Mesenchymal stem cell (in vitro differentiated cells and primary cell): ENCODE measurements at regions not wholly inside any gene's neighbourhood (a gene's known extent, or its start where the extent isn't known, plus 50 kb on each side); places are given as distances from the start of the nearest gene placed in this dataset.

Source experiments
- DNase-seq: peaks from one replicate; pipeline ENCODE4 v3.0.0-alpha.2; 2013
- H2AFZ ChIP-seq: one replicate; pipeline ENCODE4 v1.6.1; 2013; ENCODE audit warnings: low read depth, mild to moderate bottlenecking, control low read depth, inconsistent platforms, low read length, moderate library complexity
- H2AK5ac ChIP-seq: 2 replicates; pipeline ENCODE4 v1.6.1; 2013; ENCODE audit warnings: low read length, moderate library complexity, mild to moderate bottlenecking, inconsistent platforms; ENCODE audit not compliant: severe bottlenecking
- H2BK120ac ChIP-seq: one replicate; pipeline ENCODE4 v1.6.1; 2013; ENCODE audit warnings: low read depth, mild to moderate bottlenecking, inconsistent platforms, low read length, moderate library complexity
- H2BK12ac ChIP-seq, 2 experiments: one replicate each; pipeline ENCODE4 v1.6.1; 2013; ENCODE audit warnings: inconsistent platforms in 2 of 2, low read length in 2 of 2, mild to moderate bottlenecking in 2 of 2, moderate library complexity in 2 of 2, control low read depth in 1 of 2
- H2BK15ac ChIP-seq: one replicate; pipeline ENCODE4 v1.6.1; 2013; ENCODE audit warnings: mild to moderate bottlenecking, low read depth, inconsistent platforms; ENCODE audit not compliant: poor library complexity, severe bottlenecking
- H2BK5ac ChIP-seq: 2 replicates; pipeline ENCODE4 v1.6.1; 2013; ENCODE audit warnings: low read depth, mild to moderate bottlenecking, low read length, control low read depth, inconsistent platforms; ENCODE audit not compliant: poor library complexity, severe bottlenecking
- H3K14ac ChIP-seq, 2 experiments: one replicate each; pipeline ENCODE4 v1.6.1; 2013; ENCODE audit warnings: inconsistent platforms in 2 of 2, low read length in 2 of 2, control low read depth in 1 of 2, mild to moderate bottlenecking in 1 of 2, moderate library complexity in 1 of 2
- H3K18ac ChIP-seq, 2 experiments: one replicate each; pipeline ENCODE4 v1.6.1; 2013; ENCODE audit warnings: inconsistent platforms in 2 of 2, low read length in 2 of 2, control low read depth in 1 of 2, low read depth in 1 of 2, mild to moderate bottlenecking in 1 of 2
- H3K23ac ChIP-seq, 2 experiments: one replicate each; pipeline ENCODE4 v1.6.1; 2013; ENCODE audit warnings: inconsistent platforms in 2 of 2, low read length in 2 of 2, mild to moderate bottlenecking in 2 of 2, moderate library complexity in 2 of 2, control low read depth in 1 of 2
- H3K27ac ChIP-seq: 2 replicates; pipeline ENCODE4 v1.5.1; 2013; ENCODE audit warnings: mild to moderate bottlenecking, moderate library complexity, low read length, control low read depth, inconsistent platforms; ENCODE audit not compliant: poor library complexity, severe bottlenecking
- H3K27me3 ChIP-seq, 2 experiments: 2 replicates each; pipeline versions ENCODE4 v1.6.1 to v1.7.0; 2013; ENCODE audit warnings: low read length in 2 of 2, mild to moderate bottlenecking in 2 of 2, moderate library complexity in 2 of 2, control low read depth in 1 of 2, inconsistent platforms in 1 of 2; ENCODE audit not compliant: control insufficient read depth in 1 of 2, insufficient read depth in 1 of 2
- H3K36me3 ChIP-seq, 2 experiments: 2 replicates each; pipeline versions ENCODE4 v1.6.1 to v1.7.0; 2013; ENCODE audit warnings: low read length in 2 of 2, control low read depth in 1 of 2, inconsistent platforms in 1 of 2, low read depth in 1 of 2, mild to moderate bottlenecking in 1 of 2; ENCODE audit not compliant: insufficient read depth in 2 of 2, control insufficient read depth in 1 of 2
- H3K4ac ChIP-seq, 2 experiments: one replicate each; pipeline ENCODE4 v1.6.1; 2013; ENCODE audit warnings: inconsistent platforms in 2 of 2, low read length in 2 of 2, mild to moderate bottlenecking in 2 of 2, moderate library complexity in 2 of 2, control low read depth in 1 of 2, low read depth in 1 of 2
- H3K4me1 ChIP-seq: 2 replicates; pipeline ENCODE4 v1.6.1; 2013; ENCODE audit warnings: low read depth, low read length, control low read depth; ENCODE audit not compliant: control insufficient read depth, insufficient read depth
- H3K4me2 ChIP-seq: 2 replicates; pipeline ENCODE4 v1.6.1; 2013; ENCODE audit warnings: low read length, mild to moderate bottlenecking, inconsistent platforms; ENCODE audit not compliant: poor library complexity, severe bottlenecking
- H3K4me3 ChIP-seq, 2 experiments: 2 replicates each; pipeline versions ENCODE4 v1.5.1 to v1.7.0; 2013; ENCODE audit warnings: low read length in 2 of 2, mild to moderate bottlenecking in 2 of 2, control low read depth in 1 of 2, low read depth in 1 of 2; ENCODE audit not compliant: insufficient read depth in 1 of 2
- H3K79me1 ChIP-seq: replicated peaks from 2 replicates; pipeline ENCODE4 v1.6.1; 2013; ENCODE audit warnings: mild to moderate bottlenecking, control low read depth, low read length, inconsistent platforms; ENCODE audit not compliant: poor library complexity, severe bottlenecking
- H3K9ac ChIP-seq: 2 replicates; pipeline ENCODE4 v1.7.0; 2013; ENCODE audit warnings: mild to moderate bottlenecking, low read length, moderate library complexity
- H3K9me3 ChIP-seq: 2 replicates; pipeline ENCODE4 v1.7.0; 2013; ENCODE audit warnings: mild to moderate bottlenecking, low read length; ENCODE audit not compliant: control insufficient read depth
- H4K8ac ChIP-seq: one replicate; pipeline ENCODE4 v1.6.1; 2013; ENCODE audit warnings: inconsistent platforms, mild to moderate bottlenecking, low read length, moderate library complexity
- H4K91ac ChIP-seq: one replicate; pipeline ENCODE4 v1.6.1; 2013; ENCODE audit warnings: mild to moderate bottlenecking, low read length, inconsistent platforms
- WGBS: methylation state at CpG from one replicate; pipeline ENCODE4 v1.1.7; 2013; ENCODE audit warnings: mixed read lengths; 5-methylcytosine and 5-hydroxymethylcytosine counted together

DNA sequence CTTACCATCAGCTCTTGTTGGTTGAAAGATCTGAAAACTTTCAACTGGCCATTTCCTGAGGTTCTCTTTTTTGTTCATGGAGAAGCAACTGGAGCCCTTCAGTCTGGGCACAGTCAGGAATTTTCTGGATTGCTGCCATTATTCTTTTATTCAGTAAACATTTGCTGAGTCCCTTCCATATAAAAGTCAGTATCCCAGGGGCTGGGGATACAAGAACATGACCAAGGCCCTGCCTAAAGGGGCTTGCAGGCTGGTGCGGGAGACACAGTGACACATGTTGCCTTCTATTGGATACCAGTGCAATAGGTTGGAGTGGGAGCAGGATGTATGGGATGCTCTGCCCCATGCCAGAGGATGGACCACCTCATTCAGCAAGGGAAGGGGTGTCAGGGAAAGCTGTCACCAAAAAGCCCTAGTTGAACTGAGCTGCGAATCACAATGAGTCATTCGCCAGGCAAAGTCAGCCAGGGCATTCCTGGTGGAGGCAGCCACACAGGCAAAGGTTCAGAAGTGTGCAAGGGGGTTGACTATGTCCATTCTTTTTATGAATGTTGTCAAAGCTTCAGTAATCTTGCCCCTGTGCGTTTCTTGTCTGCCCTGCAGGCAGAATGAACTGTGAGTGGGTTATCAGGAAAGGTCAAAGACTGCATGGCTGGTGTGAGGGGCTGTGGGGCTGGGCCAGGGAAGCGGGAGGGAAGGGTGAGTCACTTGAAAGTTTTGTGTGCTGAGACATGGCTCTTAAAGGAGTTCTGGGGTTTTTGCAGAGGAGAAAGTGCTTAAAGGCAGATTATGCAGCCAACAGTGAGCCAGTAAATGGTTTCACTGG is 395.9 kb downstream of the KCNRG start:
- Histone ChIP-seq H2BK120ac (no peak overlapping the region), H3K36me3 (no peaks in the 10 kb centered on the region), H2AFZ (peak overlapping the region; percentile 23), H3K18ac (peak overlapping the region; percentile 57 to 82), H3K9me3 (no peaks in the 10 kb centered on the region), H3K4ac (peak overlapping the region in 1 of 2 experiments; percentile 82), H2BK15ac (no peak overlapping the region), H3K4me2 (no peak overlapping the region), H2BK12ac (peak overlapping the region; percentile 67 to 92), H3K4me1 (peaks cover 6% of the 10 kb centered on the region), H3K27ac (peak overlapping the region; percentile 30), H3K4me3 (peak overlapping the region in 1 of 2 experiments; percentile 49), H2BK5ac (no peak overlapping the region), H3K9ac (peak overlapping the region; percentile 28), H3K23ac (no peak overlapping the region), H3K79me1 (no peaks in the 10 kb centered on the region), H4K91ac (peak overlapping the region; percentile 71), H3K14ac (peak overlapping the region in 1 of 2 experiments; percentile 27), H4K8ac (no peak overlapping the region), H3K27me3 (peaks cover 0 to 3% of the 10 kb centered on the region in 2 experiments), H2AK5ac (no peak overlapping the region)
- peak; percentile 89 for DNase-seq
- 21% methylated on average over 5 of the region's 5 CpGs for WGBS

DNA sequence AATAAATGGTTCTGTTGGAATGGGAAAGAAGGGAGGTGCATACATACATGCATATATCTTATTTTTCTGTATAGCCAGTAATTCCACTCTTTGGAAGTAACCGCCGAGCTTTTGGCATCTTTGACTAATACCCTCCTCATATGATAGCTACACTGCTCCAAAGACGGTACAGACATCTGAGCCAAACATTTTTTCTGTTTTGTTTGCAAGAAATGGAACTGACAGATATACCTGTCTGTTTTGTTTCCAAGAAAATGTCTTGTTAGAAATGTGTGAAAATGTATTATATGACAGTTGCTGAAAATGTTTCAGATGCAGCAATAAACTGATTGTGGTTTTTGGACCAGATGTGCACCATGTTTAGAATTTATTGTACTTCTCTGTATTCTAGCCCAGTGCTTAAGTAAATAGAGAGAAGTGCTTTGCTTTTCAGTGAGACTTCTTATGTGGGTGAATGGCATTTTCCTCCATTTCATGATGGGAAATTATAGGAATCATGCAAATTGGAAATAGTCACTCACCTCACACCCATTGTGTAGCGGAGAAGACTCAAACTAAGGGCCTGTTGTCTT is 396.9 kb downstream of the KCNRG start:
- WGBS: 78% methylated on average over 2 of the region's 4 CpGs
- Histone ChIP-seq H2BK5ac (no peak overlapping the region), H2BK15ac (no peak overlapping the region), H4K91ac (no peak overlapping the region), H2AFZ (no peak overlapping the region), H2BK120ac (no peak overlapping the region), H2AK5ac (no peak overlapping the region), H3K9me3 (no peaks in the 10 kb centered on the region), H2BK12ac (no peak overlapping the region), H3K4ac (no peak overlapping the region), H3K27me3 (no peaks in the 10 kb centered on the region), H3K79me1 (no peaks in the 10 kb centered on the region), H3K4me1 (peaks cover 6% of the 10 kb centered on the region), H3K18ac (no peak overlapping the region), H3K4me2 (no peak overlapping the region), H3K9ac (peak overlapping the region; percentile 28), H3K4me3 (no peak overlapping the region), H4K8ac (no peak overlapping the region), H3K27ac (no peak overlapping the region), H3K14ac (no peak overlapping the region), H3K36me3 (no peaks in the 10 kb centered on the region), H3K23ac (no peak overlapping the region)
- DNase-seq: no peak

DNA sequence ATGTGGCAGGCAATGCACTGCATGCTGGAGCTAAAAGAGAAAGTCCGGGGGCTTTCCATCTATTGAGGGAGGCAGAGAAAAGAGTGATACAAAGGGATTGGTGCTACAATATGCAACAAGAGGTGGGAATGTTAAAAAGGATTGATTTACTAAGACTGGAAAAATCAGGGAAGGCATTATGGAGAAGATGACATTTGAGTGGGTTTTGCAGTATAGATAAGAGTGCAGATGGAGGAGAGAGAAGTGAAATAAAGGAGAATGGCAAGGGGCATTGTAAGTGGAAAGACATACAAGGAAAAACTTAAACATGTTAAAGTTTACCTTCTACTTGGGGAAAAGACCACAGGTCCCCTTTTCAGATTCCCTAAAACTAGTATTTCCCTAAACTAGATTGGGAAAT is 399.4 kb downstream of the KCNRG start:
- Histone ChIP-seq H3K9me3 (no peaks in the 10 kb centered on the region), H3K4ac (no peak overlapping the region), H2BK12ac (no peak overlapping the region), H3K27ac (no peak overlapping the region), H2BK5ac (no peak overlapping the region), H2AK5ac (no peak overlapping the region), H4K8ac (no peak overlapping the region), H3K4me1 (peaks cover 6% of the 10 kb centered on the region), H2AFZ (no peak overlapping the region), H2BK120ac (no peak overlapping the region), H3K4me3 (no peak overlapping the region), H3K27me3 (no peaks in the 10 kb centered on the region), H3K36me3 (no peaks in the 10 kb centered on the region), H3K4me2 (no peak overlapping the region), H2BK15ac (no peak overlapping the region), H4K91ac (no peak overlapping the region), H3K23ac (no peak overlapping the region), H3K18ac (no peak overlapping the region), H3K14ac (no peak overlapping the region), H3K9ac (no peak overlapping the region), H3K79me1 (no peaks in the 10 kb centered on the region)
- DNase-seq: no peak
- 95% methylated on average over 1 of the region's 1 CpG for WGBS

DNA sequence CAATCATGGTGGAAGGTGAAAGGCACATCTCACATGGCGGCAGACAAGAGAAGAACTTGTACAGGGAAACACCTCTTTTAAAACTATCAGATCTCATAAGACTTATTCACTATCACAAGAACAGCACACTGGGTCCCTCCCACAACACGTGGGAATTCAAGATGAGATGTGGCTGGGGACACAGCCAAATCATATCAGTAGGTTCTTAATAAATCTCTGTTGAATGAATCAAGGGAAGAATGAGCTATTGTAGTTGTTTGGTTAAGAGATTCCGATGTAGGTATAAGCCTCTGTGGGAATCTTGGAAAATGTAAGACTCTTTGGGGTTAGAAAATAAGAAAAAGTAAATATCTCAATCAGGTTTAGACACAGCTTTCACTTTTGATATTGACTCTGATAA is 400.2 kb downstream of the KCNRG start:
- WGBS: 96% methylated on average over 3 of the region's 3 CpGs
- no peaks in the 10 kb centered on the region for H3K79me1 ChIP-seq
- H3K9me3 ChIP-seq: no peaks in the 10 kb centered on the region
- no peak overlapping the region for H4K91ac ChIP-seq
- H2BK5ac ChIP-seq: no peak overlapping the region
- no peak for DNase-seq
- H3K23ac ChIP-seq: no peak overlapping the region
- H3K27me3 ChIP-seq: no peaks in the 10 kb centered on the region
- H3K9ac ChIP-seq: no peak overlapping the region
- no peak overlapping the region for H3K4ac ChIP-seq
- no peak overlapping the region for H3K14ac ChIP-seq
- H3K18ac ChIP-seq: no peak overlapping the region
- H3K4me2 ChIP-seq: no peak overlapping the region
- H3K27ac ChIP-seq: no peak overlapping the region
- H3K4me3 ChIP-seq: no peak overlapping the region
- H3K4me1 ChIP-seq: peaks cover 6% of the 10 kb centered on the region
- H3K36me3 ChIP-seq: no peaks in the 10 kb centered on the region
- H2AK5ac ChIP-seq: no peak overlapping the region
- no peak overlapping the region for H2BK120ac ChIP-seq
- H2BK12ac ChIP-seq: no peak overlapping the region
- no peak overlapping the region for H2BK15ac ChIP-seq
- H4K8ac ChIP-seq: no peak overlapping the region
- H2AFZ ChIP-seq: no peak overlapping the region
